Vagina (tissue), 2 donors: ENCODE measurements at regions not wholly inside any gene's neighbourhood (a gene's known extent, or its start where the extent isn't known, plus 50 kb on each side); places are given as distances from the start of the nearest gene placed in this dataset.

ENCODE experiments used
- CTCF ChIP-seq, 3 experiments: fragments of 450-650 bp in 2 of 3; fragments of 200-600 bp in 1 of 3; sonication (generic) in 1 of 3; IDR thresholded peaks; one replicate each; pipeline ENCODE4 v1.5.1; 2017 to 2019; ENCODE audit warnings: antibody characterized with exemption in 3 of 3, mild to moderate bottlenecking in 2 of 3, moderate library complexity in 2 of 3
- POLR2AphosphoS5 ChIP-seq, 2 donors: sonication (generic); formaldehyde crosslinking; IDR thresholded peaks; one replicate each; pipeline ENCODE4 v1.9.0; 2017; ENCODE audit warnings: antibody characterized with exemption in 2 of 2, mild to moderate bottlenecking in 2 of 2, low read depth in 1 of 2; ENCODE audit not compliant: insufficient read depth in 1 of 2

GRCh38 chr6:71012866-71013469, 56.1 kb upstream of the B3GAT2 start:
- TF ChIP-seq CTCF (IDR thresholded peaks at IDR 0.05): peak; percentile 24 to 54 (median 27)
- TF ChIP-seq POLR2AphosphoS5 (IDR thresholded peaks at IDR 0.05; ENCODE audit: insufficient read depth in 1 of 2, low read depth in 1 of 2): no peak
